Colonic mucosa (tissue), 4 donors: ENCODE measurements at regions not wholly inside any gene's neighbourhood (a gene's known extent, or its start where the extent isn't known, plus 50 kb on each side); places are given as distances from the start of the nearest gene placed in this dataset.

ENCODE experiments used
- DNase-seq: peaks from one replicate; pipeline ENCODE4 v3.0.0-alpha.2; 2020
- H3K27ac ChIP-seq: fragments of 200-600 bp; one replicate; pipeline ENCODE4 v1.8.0; 2021
- H3K27me3 ChIP-seq: fragments of 200-600 bp; one replicate; pipeline ENCODE4 v1.8.0; 2021
- H3K36me3 ChIP-seq: fragments of 200-600 bp; one replicate; pipeline ENCODE4 v1.8.0; 2021
- H3K4me1 ChIP-seq: fragments of 200-600 bp; one replicate; pipeline ENCODE4 v1.8.0; 2021; ENCODE audit warnings: mild to moderate bottlenecking
- H3K4me3 ChIP-seq: fragments of 200-600 bp; one replicate; pipeline ENCODE4 v1.8.0; 2021
- H3K9ac ChIP-seq, 2 donors: one replicate each; pipeline ENCODE4 v1.7.0; 2013; ENCODE audit warnings: control low read depth in 2 of 2, low read depth in 2 of 2, low read length in 2 of 2
- H3K9me3 ChIP-seq: fragments of 200-600 bp; one replicate; pipeline ENCODE4 v1.8.0; 2021
- intact Hi-C: fragments of 100-400 bp; cut with DNase I; formaldehyde crosslinking; loops from one replicate; pipeline ENCODE4 v1.14.1; 2022
- TF ChIP-seq, protein P1 (sequence below): fragments of 200-600 bp; IDR thresholded peaks from one replicate; pipeline ENCODE4 v1.8.0; 2022; ENCODE audit warnings: antibody characterized with exemption, mild to moderate bottlenecking
- donor health status: healthy.
- donor health status: DM: no; HTN: no; CAD: no.
- donor health status: DM: no; HTN: no; CAD: no.

DNA sequence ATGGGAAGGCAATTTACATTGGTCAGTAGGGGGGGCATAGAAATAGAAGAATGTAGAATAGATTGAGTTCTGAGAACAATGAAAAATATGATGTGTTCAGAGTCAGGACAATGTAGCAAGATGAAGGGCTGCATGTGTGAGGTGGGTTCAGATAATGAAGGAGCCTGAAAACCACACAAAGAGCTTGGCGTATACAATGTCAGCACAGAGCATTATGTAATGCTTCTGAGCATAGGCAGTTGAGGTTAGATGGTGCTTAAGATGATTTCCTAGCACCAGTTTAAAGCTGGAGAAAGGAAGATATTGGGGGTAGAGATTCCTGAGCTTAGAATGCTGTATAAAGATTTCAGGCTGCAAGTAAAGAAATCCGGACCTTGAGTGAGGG lies 202.0 kb upstream of the SNX7 start:
- Histone ChIP-seq H3K9ac (no peak overlapping the region), H3K27me3 (no peaks in the 10 kb centered on the region), H3K9me3 (no peaks in the 10 kb centered on the region), H3K4me1 (no peaks in the 10 kb centered on the region), H3K36me3 (no peaks in the 10 kb centered on the region), H3K4me3 (no peak overlapping the region), H3K27ac (no peak overlapping the region)
- intact Hi-C loops = no loop called here
- TF ChIP-seq, protein P1, sequence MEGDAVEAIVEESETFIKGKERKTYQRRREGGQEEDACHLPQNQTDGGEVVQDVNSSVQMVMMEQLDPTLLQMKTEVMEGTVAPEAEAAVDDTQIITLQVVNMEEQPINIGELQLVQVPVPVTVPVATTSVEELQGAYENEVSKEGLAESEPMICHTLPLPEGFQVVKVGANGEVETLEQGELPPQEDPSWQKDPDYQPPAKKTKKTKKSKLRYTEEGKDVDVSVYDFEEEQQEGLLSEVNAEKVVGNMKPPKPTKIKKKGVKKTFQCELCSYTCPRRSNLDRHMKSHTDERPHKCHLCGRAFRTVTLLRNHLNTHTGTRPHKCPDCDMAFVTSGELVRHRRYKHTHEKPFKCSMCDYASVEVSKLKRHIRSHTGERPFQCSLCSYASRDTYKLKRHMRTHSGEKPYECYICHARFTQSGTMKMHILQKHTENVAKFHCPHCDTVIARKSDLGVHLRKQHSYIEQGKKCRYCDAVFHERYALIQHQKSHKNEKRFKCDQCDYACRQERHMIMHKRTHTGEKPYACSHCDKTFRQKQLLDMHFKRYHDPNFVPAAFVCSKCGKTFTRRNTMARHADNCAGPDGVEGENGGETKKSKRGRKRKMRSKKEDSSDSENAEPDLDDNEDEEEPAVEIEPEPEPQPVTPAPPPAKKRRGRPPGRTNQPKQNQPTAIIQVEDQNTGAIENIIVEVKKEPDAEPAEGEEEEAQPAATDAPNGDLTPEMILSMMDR = no peak
- DNase-seq = no peak

DNA sequence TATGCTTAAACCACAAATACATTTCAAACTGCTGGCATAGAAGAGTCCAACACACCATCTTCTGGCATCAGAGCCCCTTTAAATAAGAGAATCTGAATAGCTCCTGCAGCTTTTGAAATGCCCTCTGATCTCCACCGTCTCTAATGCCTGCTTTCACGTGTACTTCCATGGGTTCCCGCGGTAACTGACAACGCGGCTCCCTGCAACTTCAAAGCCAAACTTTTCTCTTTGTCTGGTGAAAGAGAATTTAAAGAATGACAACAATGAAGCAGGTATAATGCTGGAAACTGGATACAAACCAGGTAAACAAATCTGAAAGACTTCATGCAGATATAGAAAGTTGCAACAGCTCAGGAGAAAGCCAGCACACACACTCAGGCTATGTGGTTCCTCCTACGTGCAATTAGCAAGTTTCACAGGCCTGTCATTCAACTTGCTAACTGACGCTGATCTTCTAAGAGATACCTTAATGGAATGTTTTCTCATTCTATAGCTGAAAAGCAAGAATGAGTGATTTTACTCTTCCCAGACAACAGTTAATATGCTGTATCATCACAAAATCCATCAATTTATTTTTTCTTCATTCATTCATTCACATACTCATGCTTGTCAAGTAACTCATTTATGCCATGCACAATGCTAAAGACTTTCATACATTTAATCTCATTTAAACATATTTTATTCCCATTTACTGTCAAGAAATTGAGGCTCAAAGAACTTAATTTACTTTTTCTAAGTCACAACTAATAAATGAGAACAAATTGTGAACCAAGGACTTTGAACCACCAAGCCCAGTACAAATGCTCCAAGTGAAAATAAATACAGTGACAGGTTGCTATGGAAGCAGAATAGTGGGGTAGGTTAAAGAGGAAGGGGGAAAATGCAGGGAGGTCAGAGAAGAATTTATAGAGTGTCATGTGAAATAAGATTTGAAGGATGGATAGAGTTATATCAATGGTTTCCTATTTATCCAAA lies 202.7 kb upstream of the SNX7 start:
- Histone ChIP-seq H3K4me3 (no peak overlapping the region), H3K36me3 (no peaks in the 10 kb centered on the region), H3K4me1 (no peaks in the 10 kb centered on the region), H3K9ac (no peak overlapping the region), H3K9me3 (no peaks in the 10 kb centered on the region), H3K27ac (no peak overlapping the region), H3K27me3 (no peaks in the 10 kb centered on the region)
- no peak for DNase-seq
- intact Hi-C loops = no loop called here
- TF ChIP-seq, protein P1 = no peak

DNA sequence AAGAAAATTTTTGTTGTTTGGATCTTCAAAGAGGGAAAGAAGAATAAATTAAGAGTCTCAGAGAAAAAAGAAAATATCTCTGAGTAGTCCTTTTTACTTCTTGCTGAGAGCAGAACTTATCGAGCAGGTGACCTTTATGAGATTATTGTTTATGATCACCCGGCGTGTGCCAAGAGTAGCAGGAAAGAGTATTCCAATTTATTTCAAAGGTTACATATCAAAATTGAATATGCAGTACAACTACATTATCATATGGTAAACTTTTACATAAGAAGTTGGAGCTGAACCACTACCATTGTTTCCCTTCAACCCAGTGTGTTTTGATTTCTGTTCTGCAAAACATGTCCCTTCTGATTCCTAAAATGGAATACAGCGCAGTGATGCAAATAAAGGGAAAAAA lies 204.3 kb upstream of the SNX7 start:
- intact Hi-C loops = no loop called here

DNA sequence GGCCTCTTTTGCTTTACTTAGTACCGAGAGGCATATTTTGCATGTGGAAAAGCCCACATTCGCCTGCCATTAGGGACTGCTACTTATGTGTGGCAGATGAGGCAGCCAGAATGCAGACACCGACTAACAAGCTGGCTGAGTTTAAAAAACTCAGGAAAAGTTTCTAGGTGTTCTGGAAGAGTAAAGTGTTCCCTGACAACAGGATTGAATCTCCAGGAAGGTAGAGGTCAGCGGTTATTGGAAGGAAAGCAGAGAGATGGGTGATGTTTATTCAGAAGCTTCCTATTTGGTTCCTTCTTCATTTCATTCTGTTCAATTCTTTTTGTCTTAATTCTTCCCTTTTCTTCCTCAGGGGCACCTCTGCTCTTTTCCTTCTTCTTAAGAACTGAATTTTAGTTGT lies 206.9 kb upstream of the SNX7 start:
- H3K36me3 ChIP-seq = no peaks in the 10 kb centered on the region
- no peak overlapping the region for H3K9ac ChIP-seq
- no peaks in the 10 kb centered on the region for H3K27me3 ChIP-seq
- H3K9me3 ChIP-seq = no peaks in the 10 kb centered on the region
- DNase-seq = no peak
- H3K4me1 ChIP-seq = no peaks in the 10 kb centered on the region
- no peak overlapping the region for H3K4me3 ChIP-seq
- TF ChIP-seq, protein P1 = no peak
- H3K27ac ChIP-seq = no peak overlapping the region
- intact Hi-C loops = no loop called here

More for the DNA sequence above, 204.3 kb upstream of the SNX7 start:
- H3K27me3 ChIP-seq = no peaks in the 10 kb centered on the region
- no peak for DNase-seq
- no peak overlapping the region for H3K27ac ChIP-seq
- no peaks in the 10 kb centered on the region for H3K36me3 ChIP-seq
- TF ChIP-seq, protein P1 = no peak
- no peak overlapping the region for H3K4me3 ChIP-seq
- no peak overlapping the region for H3K9ac ChIP-seq
- H3K4me1 ChIP-seq = no peaks in the 10 kb centered on the region
- no peaks in the 10 kb centered on the region for H3K9me3 ChIP-seq

DNA sequence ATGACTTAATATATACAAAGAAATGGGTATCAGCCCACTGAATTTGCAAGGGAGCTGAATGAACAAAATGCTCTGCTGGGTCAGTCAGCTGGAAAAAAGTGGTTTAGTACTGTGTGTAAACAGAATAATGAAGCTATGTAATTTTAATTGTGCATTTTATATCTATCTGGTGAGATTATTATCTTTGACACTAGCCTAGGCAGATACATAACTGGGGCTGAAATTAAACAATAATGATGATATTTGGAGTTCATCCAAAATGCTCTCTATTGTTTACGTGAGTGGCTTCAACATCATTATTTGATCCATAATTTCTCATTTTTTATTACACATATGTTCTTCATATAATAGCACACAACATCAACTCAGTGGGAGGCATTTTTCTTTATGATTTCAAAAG lies 208.5 kb upstream of the SNX7 start:
- Histone ChIP-seq H3K4me1 (no peaks in the 10 kb centered on the region), H3K9me3 (no peaks in the 10 kb centered on the region), H3K27me3 (no peaks in the 10 kb centered on the region), H3K9ac (no peak overlapping the region), H3K36me3 (no peaks in the 10 kb centered on the region), H3K4me3 (no peak overlapping the region), H3K27ac (no peak overlapping the region)
- TF ChIP-seq, protein P1 = no peak
- no peak for DNase-seq
- intact Hi-C loops = no loop called here
